ENCODE measurements at regions not wholly inside any gene's neighbourhood (a gene's known extent, or its start where the extent isn't known, plus 50 kb on each side); places are given as distances from the start of the nearest gene placed in this dataset.

DNA sequence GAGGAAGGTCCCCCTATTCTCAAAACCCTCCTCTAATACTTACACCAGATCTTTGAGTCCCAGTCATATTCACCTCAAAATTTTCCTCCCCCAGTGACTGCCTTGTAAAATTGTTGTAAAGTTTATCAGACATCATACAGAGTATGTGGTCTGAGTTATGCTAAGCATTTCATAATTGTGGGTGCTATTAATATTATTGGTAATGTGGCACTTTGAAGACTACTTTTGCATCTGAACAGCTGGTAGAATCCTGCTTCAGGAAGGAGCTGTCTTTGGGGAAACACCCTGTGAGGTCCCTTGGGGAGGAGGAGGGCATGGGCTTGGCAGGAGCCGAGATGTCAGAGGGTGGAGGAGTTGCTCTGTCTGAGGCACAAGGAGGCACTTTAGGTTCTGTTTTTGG lies 164.9 kb upstream of the ZNF618 start:
- TF ChIP-seq EZH2phosphoT487 (IDR thresholded peaks at IDR 0.05; ENCODE audit: borderline replicate concordance, low read depth, low read length), result no peak
- TF ChIP-seq, protein P1, sequence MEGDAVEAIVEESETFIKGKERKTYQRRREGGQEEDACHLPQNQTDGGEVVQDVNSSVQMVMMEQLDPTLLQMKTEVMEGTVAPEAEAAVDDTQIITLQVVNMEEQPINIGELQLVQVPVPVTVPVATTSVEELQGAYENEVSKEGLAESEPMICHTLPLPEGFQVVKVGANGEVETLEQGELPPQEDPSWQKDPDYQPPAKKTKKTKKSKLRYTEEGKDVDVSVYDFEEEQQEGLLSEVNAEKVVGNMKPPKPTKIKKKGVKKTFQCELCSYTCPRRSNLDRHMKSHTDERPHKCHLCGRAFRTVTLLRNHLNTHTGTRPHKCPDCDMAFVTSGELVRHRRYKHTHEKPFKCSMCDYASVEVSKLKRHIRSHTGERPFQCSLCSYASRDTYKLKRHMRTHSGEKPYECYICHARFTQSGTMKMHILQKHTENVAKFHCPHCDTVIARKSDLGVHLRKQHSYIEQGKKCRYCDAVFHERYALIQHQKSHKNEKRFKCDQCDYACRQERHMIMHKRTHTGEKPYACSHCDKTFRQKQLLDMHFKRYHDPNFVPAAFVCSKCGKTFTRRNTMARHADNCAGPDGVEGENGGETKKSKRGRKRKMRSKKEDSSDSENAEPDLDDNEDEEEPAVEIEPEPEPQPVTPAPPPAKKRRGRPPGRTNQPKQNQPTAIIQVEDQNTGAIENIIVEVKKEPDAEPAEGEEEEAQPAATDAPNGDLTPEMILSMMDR (conservative IDR thresholded peaks at IDR 0.05; ENCODE audit: low read length), result no peak
